Femur (tissue), 1 donor: ENCODE measurements at regions not wholly inside any gene's neighbourhood (a gene's known extent, or its start where the extent isn't known, plus 50 kb on each side); places are given as distances from the start of the nearest gene placed in this dataset.

Experiments used
- DNase-seq: peaks from one replicate; pipeline ENCODE4 v3.0.0-alpha.2; 2017

DNA sequence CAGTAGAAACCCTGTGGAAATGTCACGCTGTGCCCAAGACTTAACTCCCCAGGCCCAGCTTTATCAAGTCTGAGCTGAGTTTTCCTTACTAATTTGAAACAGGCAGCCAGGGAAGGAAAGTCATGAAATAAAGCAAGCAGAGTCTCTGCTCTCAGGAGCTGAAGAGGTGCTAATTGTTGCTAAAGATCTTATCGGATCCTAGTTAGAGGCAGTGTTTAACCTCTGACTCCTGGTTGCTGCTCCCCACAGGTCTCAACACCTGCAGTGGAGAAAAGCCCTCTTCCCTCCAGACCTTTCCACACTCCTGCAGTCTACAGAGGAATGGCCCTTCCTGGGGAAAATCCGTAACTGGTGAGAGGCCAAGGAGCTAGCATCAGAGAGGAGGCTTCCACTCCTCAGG, 628.2 kb downstream of the NTRK3 start:
- no peak for DNase-seq

DNA sequence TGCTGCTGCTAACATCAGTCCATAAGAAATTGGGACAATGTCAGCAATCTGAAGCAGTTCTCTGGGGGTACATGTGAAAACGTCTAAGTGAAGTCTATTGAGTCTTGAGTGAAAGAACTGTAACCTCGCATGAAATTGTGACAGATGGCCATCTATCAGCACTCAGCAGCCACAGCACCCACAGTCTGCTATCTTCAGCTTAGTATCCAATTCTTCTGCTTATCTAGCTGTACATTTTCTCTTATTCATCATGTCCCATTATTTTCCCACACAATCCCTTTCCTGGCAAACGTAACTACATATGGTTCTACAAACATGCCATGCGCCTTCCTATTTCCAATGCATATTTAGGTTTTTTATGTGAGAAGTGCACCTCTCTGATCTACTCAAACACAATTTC, 629.7 kb downstream of the NTRK3 start:
- no peak for DNase-seq

DNA sequence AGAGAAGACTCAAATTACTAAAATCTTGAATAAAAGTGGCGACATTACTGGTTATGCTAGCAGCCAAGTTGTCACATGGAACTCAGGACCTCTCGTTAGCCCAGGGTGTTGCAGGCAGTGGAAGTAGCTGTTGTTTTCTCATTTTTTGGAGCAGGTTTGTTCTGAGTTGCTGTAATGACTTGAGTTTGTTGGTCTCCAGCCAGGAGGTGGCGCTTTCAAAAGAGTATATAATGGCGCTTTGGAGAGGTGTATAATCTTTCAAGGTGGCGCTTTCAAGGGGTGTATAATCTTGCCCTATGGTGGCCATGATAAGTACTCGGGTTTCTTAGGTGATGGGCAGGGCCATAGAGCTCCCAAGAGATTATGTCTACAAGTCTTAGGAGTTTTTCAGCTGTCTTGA, 632.7 kb downstream of the NTRK3 start:
- no peak for DNase-seq

DNA sequence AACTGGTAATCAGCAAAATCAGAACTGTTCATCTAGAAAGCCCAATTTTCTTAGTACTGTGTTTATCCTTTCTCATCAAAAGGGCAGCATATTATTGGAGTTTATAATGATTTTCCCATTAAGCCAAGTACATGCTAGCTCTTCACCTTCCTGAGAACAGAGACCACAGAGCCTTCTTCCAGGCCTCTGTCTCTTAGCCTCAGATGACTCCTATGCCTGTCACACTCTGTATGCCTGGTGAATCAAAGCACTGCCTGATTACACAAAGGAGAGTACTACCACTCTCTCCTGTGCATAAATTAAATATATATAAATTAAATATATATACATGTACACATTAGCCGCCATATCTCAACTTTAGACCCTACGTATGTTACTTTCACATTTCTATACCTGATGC, 636.1 kb downstream of the NTRK3 start:
- DNase-seq, result no peak

GRCh38 chr15:87619161-87619960, 637.2 kb downstream of the NTRK3 start:
- no peak for DNase-seq

GRCh38 chr15:87618203-87618725, 638.3 kb downstream of the NTRK3 start:
- DNase-seq, result no peak

DNA sequence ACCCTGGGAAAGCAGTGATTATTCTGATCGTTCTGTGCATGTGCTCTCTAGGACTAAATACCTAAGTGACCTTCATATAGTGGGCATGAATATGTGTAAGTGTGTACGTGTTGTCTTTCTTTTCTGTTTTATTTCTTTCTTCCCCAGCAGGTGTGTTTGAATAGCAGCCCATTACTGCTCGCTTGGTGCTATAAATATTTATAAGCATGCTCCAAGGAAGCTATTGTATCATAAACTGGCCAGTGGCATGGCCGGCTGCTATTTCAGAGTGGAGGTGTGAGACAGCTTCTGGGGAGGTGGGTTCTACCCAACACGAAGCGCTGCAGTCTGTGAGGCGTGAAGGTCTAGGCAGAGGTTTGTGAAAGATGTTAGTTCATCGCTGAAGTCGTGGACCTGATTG, 641.8 kb downstream of the NTRK3 start:
- DNase-seq, result no peak

DNA sequence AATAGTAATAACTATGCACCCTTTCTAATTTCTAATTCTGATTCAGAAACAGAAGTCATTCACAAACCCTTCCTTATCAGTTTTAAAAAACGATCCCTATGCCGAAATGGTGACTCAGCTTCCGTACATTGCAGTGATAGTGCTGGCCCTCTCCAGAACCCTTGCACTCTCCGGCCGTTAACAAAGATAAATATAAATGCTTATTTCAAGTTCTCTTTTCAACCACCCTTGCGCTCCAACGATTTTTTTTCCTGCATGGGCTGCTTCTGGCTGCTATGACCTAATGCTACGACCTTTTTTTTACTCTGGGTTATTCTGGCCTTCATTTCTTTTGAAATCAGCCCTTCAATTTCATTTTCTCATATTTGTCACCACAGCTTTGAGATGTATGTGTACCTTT, 646.2 kb downstream of the NTRK3 start:
- no peak for DNase-seq

- DNase-seq, result no peak
Measured at GRCh38 chr15:87609894-87610293, 646.6 kb downstream of the NTRK3 start.

- peak; percentile 65 for DNase-seq
Measured at GRCh38 chr15:87609474-87609873, 647.1 kb downstream of the NTRK3 start.

- DNase-seq, result no peak
Measured at GRCh38 chr15:87608238-87609028, 648.1 kb downstream of the NTRK3 start.

DNA sequence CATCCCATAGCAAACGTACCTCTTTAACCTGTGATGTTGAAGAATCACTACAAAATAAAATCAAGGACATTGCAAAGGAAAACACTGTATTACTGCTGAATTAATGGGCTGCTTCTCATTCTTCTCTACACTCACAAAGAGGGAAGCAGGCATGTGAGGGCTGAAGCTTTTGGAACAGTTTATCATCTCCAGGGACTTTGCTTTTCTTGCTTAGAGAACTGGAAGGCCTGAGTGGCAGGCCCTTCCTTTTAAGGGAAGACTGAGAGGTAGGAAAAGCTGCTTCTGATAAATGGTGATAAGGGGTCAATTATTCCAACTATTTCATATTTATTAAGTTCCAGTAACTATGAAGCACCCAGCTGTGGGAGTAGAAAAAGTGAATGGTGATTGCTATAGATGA, 649.6 kb downstream of the NTRK3 start:
- DNase-seq, result no peak

- no peak for DNase-seq
Measured at GRCh38 chr15:87604857-87605446, 651.6 kb downstream of the NTRK3 start.

DNA sequence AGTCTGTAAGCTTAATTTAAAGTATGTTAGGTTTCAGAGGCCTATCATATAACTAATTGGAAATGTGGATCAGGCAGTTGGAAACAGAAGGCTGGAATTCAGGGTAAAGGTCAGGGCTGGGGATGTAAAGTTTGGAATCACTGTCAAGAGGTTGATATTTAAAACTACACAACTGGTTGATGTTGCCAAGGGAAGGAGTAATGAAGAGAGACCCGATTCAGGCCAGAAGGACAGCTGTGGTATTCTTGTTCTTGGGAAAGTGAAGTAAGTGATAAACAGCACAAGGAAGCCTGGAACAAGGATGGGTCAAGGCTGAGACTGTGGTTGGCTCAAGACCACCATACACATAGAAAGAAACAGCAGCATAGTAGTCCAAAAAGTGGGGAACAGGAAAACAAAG, 654.2 kb downstream of the NTRK3 start:
- DNase-seq, result no peak

GRCh38 chr15:87599616-87600015, 656.9 kb downstream of the NTRK3 start:
- no peak for DNase-seq

DNA sequence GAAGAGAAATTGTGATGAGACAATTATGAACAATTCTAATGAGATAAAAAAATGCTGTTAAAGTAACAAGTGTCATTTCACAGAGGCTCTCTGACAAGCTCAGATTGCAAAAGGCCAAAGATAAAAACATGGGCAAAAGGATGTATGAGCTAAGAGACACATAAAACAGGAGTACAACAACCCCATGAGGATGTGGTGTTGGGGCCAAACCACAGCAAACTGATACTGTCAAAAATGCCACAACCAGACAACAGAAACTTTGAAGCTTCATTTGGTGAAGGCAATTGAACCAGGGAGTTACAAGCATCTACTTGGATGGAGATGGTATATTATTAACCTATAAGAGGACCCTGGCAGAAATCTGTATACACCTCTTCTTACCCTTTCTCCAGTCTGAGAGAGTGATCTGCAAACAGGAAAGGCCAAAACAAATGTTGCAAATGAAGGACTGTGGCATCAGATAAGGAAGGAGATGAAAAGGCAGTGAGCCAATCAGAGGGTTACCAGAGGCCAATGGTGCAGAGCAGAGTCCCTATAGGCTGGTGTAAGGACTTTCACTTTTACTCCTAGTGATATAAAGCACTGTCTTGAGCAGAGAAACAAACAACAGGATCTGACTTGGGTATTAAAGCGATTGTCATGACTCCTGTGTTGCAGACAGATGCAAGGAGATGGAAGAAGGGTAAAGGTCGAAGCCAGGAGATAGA, 659.0 kb downstream of the NTRK3 start:
- no peak for DNase-seq

DNA sequence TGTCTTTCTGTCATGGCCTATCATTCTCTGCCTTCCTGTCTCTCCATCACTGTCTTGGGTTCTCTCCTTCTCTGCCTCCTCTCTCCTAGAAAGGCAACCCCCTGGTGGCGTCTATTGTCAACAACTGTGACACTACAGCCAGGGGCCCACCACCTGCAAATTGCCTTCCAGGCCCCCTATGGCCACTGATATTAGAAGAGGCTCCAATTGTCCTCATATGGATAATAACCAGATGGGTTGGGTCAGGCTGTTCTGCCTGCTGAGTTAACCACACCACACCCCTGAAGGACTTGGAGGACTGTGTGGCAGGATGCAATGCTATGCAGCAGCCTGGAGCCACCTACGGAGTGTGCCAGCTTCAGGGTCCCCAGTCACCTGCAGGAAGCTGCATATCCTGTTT, 665.0 kb downstream of the NTRK3 start:
- no peak for DNase-seq

DNA sequence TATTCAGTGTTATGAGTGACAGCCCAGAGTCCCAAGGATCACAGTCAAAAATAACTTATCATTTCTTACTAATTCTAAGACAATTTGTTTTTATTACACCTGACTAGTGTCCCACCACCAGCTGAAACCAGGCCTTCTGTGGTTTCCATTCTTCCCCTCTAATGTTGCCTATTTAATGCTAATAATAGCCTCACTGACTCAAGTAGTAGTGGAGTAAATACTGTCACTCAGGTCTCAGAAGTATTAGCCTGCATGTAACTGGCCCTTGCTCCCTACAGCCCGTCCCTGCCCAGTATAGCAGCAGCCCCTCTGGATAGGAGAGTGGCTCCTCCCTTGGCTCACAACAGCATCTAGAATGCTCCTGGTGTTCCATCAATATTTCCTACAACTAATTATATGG, 665.5 kb downstream of the NTRK3 start:
- DNase-seq, result no peak

- no peak for DNase-seq
Measured at GRCh38 chr15:87589134-87589533, 667.4 kb downstream of the NTRK3 start.

DNA sequence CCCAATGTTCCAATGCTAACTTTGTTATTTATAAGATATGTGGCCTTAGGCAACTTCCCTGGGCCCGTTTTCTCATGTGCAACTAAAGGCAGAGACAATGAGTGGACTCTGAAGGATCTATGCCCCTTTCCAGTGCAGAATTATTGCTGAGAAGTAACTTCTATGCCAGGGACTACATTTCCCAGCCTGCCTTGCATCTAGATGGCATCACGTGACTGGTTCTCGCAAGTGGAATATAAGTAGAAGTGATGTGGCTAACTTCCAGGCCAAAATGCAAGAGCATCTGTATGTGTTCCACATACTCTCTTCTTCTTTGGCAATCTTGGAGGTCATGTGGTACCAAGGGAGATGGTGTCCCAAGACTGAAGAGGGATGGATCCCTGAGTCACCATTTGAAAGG, 674.4 kb downstream of the NTRK3 start:
- DNase-seq, result no peak

DNA sequence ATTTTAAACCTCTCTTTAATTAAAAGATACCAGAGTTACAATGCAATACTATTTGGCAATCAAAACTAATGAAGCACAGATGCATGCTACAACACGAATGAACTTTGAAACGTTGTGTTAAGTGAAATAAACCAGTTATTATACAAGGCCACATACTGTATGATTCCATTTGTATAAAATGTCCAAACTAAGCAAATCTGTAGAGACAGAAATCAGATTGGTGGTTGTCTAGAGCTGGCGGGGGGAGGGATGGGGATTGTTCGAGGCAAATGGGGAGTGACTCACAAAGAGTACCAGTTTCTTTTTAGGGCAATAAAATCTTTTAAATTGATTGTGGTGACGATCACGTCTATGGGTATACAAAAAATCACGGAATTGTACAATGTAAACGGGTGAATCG, 677.0 kb downstream of the NTRK3 start:
- no peak for DNase-seq

- no peak for DNase-seq
Measured at GRCh38 chr15:87578776-87579175, 677.8 kb downstream of the NTRK3 start.

DNA sequence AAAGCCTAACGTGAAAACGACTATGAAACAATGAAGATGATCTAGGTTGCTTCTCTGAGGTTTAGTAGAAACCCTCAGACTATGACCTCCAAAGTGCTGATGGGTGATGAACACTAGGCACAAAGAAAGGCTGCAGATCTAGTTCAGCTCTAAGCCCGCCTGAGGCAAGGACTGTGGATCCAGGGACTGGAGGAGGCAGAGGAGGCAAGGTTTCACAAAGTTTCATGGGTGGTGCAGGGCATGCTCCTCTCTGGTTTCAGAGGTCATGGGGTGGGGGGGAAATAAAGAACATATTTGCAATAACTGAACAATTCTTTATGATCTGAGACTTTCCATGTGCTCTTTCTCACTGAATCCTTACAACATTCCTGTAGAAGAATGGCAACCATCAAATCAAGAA, 679.2 kb downstream of the NTRK3 start:
- no peak for DNase-seq
